ENCODE measurements at regions not wholly inside any gene's neighbourhood (a gene's known extent, or its start where the extent isn't known, plus 50 kb on each side); places are given as distances from the start of the nearest gene placed in this dataset.

- TF ChIP-seq ZNF425 (CRISPR knock-in tag; conservative IDR thresholded peaks at IDR 0.05) (no peak), CTCF (IDR thresholded peaks at IDR 0.05) (no peak), FOXJ3 (CRISPR knock-in tag; IDR thresholded peaks at IDR 0.05; ENCODE audit: borderline replicate concordance) (no peak), PREB (CRISPR knock-in tag; IDR thresholded peaks at IDR 0.05; ENCODE audit: borderline replicate concordance) (no peak), SP1 (CRISPR knock-in tag; conservative IDR thresholded peaks at IDR 0.05) (no peak), ZNF281 (CRISPR knock-in tag; IDR thresholded peaks at IDR 0.05) (no peak), MLX (CRISPR knock-in tag; IDR thresholded peaks at IDR 0.05) (no peak), SMAD3 (CRISPR knock-in tag; IDR thresholded peaks at IDR 0.05; ENCODE audit: borderline replicate concordance) (no peak)
Measured at GRCh38 chr11:11057472-11057854, 199.6 kb upstream of the ZBED5 start.
